ENCODE measurements at regions not wholly inside any gene's neighbourhood (a gene's known extent, or its start where the extent isn't known, plus 50 kb on each side); places are given as distances from the start of the nearest gene placed in this dataset.

DNA sequence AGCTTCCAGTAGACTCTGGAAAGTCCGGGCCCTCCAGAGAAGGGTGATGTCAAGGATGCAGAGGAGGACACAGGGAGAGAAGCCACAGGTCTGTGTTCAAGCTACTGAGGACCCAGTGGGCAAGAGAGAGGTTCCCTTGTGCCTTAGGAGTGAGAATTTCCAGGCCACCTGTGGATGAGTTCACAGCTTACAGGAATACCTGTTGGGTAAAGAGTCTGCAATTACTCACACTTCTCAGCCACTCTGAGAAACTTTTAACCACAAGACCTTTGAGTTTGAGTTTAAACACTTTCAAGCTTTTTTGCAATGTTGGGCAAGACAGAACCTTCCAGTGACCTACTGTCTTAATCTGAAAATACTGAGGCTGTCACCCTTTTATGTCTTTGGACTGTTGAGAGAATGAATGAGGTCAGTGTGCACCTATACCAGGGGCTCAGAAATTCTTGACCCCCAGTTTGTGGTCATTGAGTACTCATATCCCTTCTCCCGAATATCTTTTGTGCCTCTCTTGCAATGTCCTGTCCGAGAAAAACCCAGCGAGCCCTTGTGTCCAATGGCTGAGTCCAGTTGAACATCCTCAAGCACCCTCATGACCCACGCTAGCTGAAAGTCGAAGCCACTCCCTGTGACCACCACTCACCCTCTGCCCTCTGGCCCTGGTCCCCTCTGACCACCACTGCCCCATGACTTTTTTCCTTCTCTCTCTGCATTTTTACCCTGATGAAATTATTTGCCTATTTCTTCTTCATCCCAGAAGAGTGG lies 368.5 kb upstream of the ZNF507 start:
- H2BK120ac ChIP-seq (ENCODE audit: low read depth, low read length): no peak overlapping the region
- H2BK5ac ChIP-seq (ENCODE audit: low read length): no peak overlapping the region
- H2BK15ac ChIP-seq (ENCODE audit: low read length): no peak overlapping the region
- H3K36me3 ChIP-seq (replicated peaks in 1 of 2; ENCODE audit: control insufficient read depth in 2 of 2, insufficient read depth in 2 of 2, low read length in 2 of 2): no peaks in the 10 kb centered on the region
- H4K8ac ChIP-seq (ENCODE audit: low read depth, low read length): no peak overlapping the region
- no peak overlapping the region for H3K23ac ChIP-seq (ENCODE audit: low read depth, low read length, poor library complexity)
- H3K4me3 ChIP-seq (ENCODE audit: low read length in 2 of 2): peak overlapping the region in 1 of 2 donors; percentile 7
- H3K27ac ChIP-seq (replicated peaks; ENCODE audit: low read length): no peak overlapping the region
- H3K9me3 ChIP-seq (replicated peaks in 1 of 2; ENCODE audit: control insufficient read depth in 2 of 2, insufficient read depth in 1 of 2, low read depth in 1 of 2, low read length in 2 of 2): peaks cover 0 to 2% of the 10 kb centered on the region in 2 donors
- no peak overlapping the region for H2BK12ac ChIP-seq (ENCODE audit: low read length)
- H2AK5ac ChIP-seq (ENCODE audit: low read depth, low read length): no peak overlapping the region
- no peak overlapping the region for H2AFZ ChIP-seq (ENCODE audit: low read length)
- no peaks in the 10 kb centered on the region for H3K4me1 ChIP-seq (ENCODE audit: control insufficient read depth in 2 of 2, insufficient read depth in 1 of 2, low read depth in 1 of 2, low read length in 2 of 2)
- no peaks in the 10 kb centered on the region for H3K27me3 ChIP-seq (ENCODE audit: control insufficient read depth in 3 of 3, insufficient read depth in 3 of 3, low read depth in 1 of 3, low read length in 3 of 3)
- no peak overlapping the region for H4K91ac ChIP-seq (ENCODE audit: low read depth, low read length, poor library complexity)
- DNase-seq (ENCODE audit: low spot score): no peak
- H3K4me2 ChIP-seq (ENCODE audit: insufficient read depth, low read length, poor library complexity, severe bottlenecking): no peak overlapping the region
- H3K9ac ChIP-seq (ENCODE audit: low read depth, low read length, poor library complexity): no peak overlapping the region
- no peak overlapping the region for H3K4ac ChIP-seq (ENCODE audit: low read length)
- no peak overlapping the region for H3K14ac ChIP-seq (ENCODE audit: low read length)
- no peaks in the 10 kb centered on the region for H3K79me1 ChIP-seq (ENCODE audit: low read depth, low read length)
- H3K18ac ChIP-seq (ENCODE audit: low read length): no peak overlapping the region
- WGBS, 2 donors (ENCODE audit: extremely low coverage in 2 of 2, insufficient read length in 2 of 2, insufficient replicate concordance in 1 of 2): no CpG with 5 or more reads among the region's 6 CpGs

GRCh38 chr19:31979362-31979761 lies 366.0 kb upstream of the ZNF507 start:
- Histone ChIP-seq H3K9ac (ENCODE audit: low read depth, low read length, poor library complexity) (no peak overlapping the region), H2AFZ (ENCODE audit: low read length) (no peak overlapping the region), H3K4ac (ENCODE audit: low read length) (no peak overlapping the region), H4K8ac (ENCODE audit: low read depth, low read length) (no peak overlapping the region), H3K27ac (replicated peaks; ENCODE audit: low read length) (no peak overlapping the region), H3K23ac (ENCODE audit: low read depth, low read length, poor library complexity) (no peak overlapping the region), H3K4me2 (ENCODE audit: insufficient read depth, low read length, poor library complexity, severe bottlenecking) (no peak overlapping the region), H2BK5ac (ENCODE audit: low read length) (no peak overlapping the region), H3K4me3 (ENCODE audit: low read length in 2 of 2) (no peak overlapping the region), H3K4me1 (ENCODE audit: control insufficient read depth in 2 of 2, insufficient read depth in 1 of 2, low read depth in 1 of 2, low read length in 2 of 2) (no peaks in the 10 kb centered on the region), H4K91ac (ENCODE audit: low read depth, low read length, poor library complexity) (no peak overlapping the region), H2BK12ac (ENCODE audit: low read length) (no peak overlapping the region), H3K9me3 (replicated peaks in 1 of 2; ENCODE audit: control insufficient read depth in 2 of 2, insufficient read depth in 1 of 2, low read depth in 1 of 2, low read length in 2 of 2) (no peaks in the 10 kb centered on the region), H2BK15ac (ENCODE audit: low read length) (no peak overlapping the region), H3K36me3 (replicated peaks in 1 of 2; ENCODE audit: control insufficient read depth in 2 of 2, insufficient read depth in 2 of 2, low read length in 2 of 2) (no peaks in the 10 kb centered on the region), H3K79me1 (ENCODE audit: low read depth, low read length) (no peaks in the 10 kb centered on the region), H2BK120ac (ENCODE audit: low read depth, low read length) (no peak overlapping the region), H3K14ac (ENCODE audit: low read length) (no peak overlapping the region), H3K18ac (ENCODE audit: low read length) (no peak overlapping the region), H2AK5ac (ENCODE audit: low read depth, low read length) (no peak overlapping the region), H3K27me3 (ENCODE audit: control insufficient read depth in 3 of 3, insufficient read depth in 3 of 3, low read depth in 1 of 3, low read length in 3 of 3) (no peaks in the 10 kb centered on the region)
- no CpG with 5 or more reads among the region's 5 CpGs for WGBS, 2 donors (ENCODE audit: extremely low coverage in 2 of 2, insufficient read length in 2 of 2, insufficient replicate concordance in 1 of 2)
- no peak for DNase-seq (ENCODE audit: low spot score)

DNA sequence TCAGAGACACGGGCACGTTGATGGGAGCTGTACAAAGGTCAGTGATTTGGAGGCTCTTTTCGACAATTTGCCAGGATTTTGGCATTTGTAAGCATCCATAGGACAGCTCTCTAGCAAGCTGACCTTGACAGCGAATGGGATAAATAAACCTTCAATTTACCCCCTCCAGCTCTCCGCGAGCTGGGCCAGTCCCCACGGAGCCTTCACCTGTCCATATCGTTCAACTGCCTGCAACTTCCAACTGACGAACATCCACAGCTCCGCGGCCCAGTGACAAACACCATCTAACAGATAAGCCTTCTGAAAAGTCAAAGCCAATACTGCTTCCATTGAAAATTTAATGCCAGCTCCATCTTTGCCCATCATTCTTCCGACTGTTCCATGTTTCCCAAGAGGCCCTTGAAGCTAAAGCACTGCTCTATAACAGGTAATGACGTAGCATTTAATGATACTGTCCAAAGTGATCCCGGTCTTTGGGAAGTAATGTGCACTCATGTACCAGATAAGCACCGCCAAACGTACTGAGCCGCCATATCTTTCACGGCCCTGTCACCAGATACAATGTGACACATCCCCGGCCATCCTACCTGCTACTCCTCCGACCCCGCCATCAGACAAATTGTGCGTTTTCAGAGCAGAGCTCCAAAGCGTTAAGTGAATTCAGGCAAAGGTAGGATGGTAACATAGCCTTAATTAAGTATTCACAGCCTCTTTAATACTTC lies 365.3 kb upstream of the ZNF507 start:
- Histone ChIP-seq H4K91ac (ENCODE audit: low read depth, low read length, poor library complexity) (no peak overlapping the region), H3K9me3 (replicated peaks in 1 of 2; ENCODE audit: control insufficient read depth in 2 of 2, insufficient read depth in 1 of 2, low read depth in 1 of 2, low read length in 2 of 2) (no peaks in the 10 kb centered on the region), H3K4me2 (ENCODE audit: insufficient read depth, low read length, poor library complexity, severe bottlenecking) (no peak overlapping the region), H4K8ac (ENCODE audit: low read depth, low read length) (no peak overlapping the region), H2AFZ (ENCODE audit: low read length) (no peak overlapping the region), H2BK12ac (ENCODE audit: low read length) (no peak overlapping the region), H3K79me1 (ENCODE audit: low read depth, low read length) (no peaks in the 10 kb centered on the region), H3K4me3 (ENCODE audit: low read length in 2 of 2) (no peak overlapping the region), H3K18ac (ENCODE audit: low read length) (no peak overlapping the region), H3K23ac (ENCODE audit: low read depth, low read length, poor library complexity) (no peak overlapping the region), H3K4ac (ENCODE audit: low read length) (no peak overlapping the region), H3K9ac (ENCODE audit: low read depth, low read length, poor library complexity) (no peak overlapping the region), H3K27ac (replicated peaks; ENCODE audit: low read length) (no peak overlapping the region), H3K4me1 (ENCODE audit: control insufficient read depth in 2 of 2, insufficient read depth in 1 of 2, low read depth in 1 of 2, low read length in 2 of 2) (no peaks in the 10 kb centered on the region), H2BK120ac (ENCODE audit: low read depth, low read length) (no peak overlapping the region), H3K27me3 (ENCODE audit: control insufficient read depth in 3 of 3, insufficient read depth in 3 of 3, low read depth in 1 of 3, low read length in 3 of 3) (no peaks in the 10 kb centered on the region), H2AK5ac (ENCODE audit: low read depth, low read length) (no peak overlapping the region), H2BK5ac (ENCODE audit: low read length) (no peak overlapping the region), H3K36me3 (replicated peaks in 1 of 2; ENCODE audit: control insufficient read depth in 2 of 2, insufficient read depth in 2 of 2, low read length in 2 of 2) (no peaks in the 10 kb centered on the region), H3K14ac (ENCODE audit: low read length) (no peak overlapping the region), H2BK15ac (ENCODE audit: low read length) (no peak overlapping the region)
- WGBS, 2 donors (ENCODE audit: extremely low coverage in 2 of 2, insufficient read length in 2 of 2, insufficient replicate concordance in 1 of 2): no CpG with 5 or more reads among the region's 23 CpGs
- DNase-seq (ENCODE audit: low spot score): no peak

GRCh38 chr19:31980796-31981195 lies 364.6 kb upstream of the ZNF507 start:
- Histone ChIP-seq H3K18ac (ENCODE audit: low read length) (no peak overlapping the region), H3K9ac (ENCODE audit: low read depth, low read length, poor library complexity) (no peak overlapping the region), H3K4me3 (ENCODE audit: low read length in 2 of 2) (no peak overlapping the region), H3K36me3 (replicated peaks in 1 of 2; ENCODE audit: control insufficient read depth in 2 of 2, insufficient read depth in 2 of 2, low read length in 2 of 2) (no peaks in the 10 kb centered on the region), H3K79me1 (ENCODE audit: low read depth, low read length) (no peaks in the 10 kb centered on the region), H3K4me2 (ENCODE audit: insufficient read depth, low read length, poor library complexity, severe bottlenecking) (no peak overlapping the region), H2BK120ac (ENCODE audit: low read depth, low read length) (no peak overlapping the region), H2BK5ac (ENCODE audit: low read length) (no peak overlapping the region), H3K23ac (ENCODE audit: low read depth, low read length, poor library complexity) (no peak overlapping the region), H3K9me3 (replicated peaks in 1 of 2; ENCODE audit: control insufficient read depth in 2 of 2, insufficient read depth in 1 of 2, low read depth in 1 of 2, low read length in 2 of 2) (peaks cover 0 to 4% of the 10 kb centered on the region in 2 donors), H3K27me3 (ENCODE audit: control insufficient read depth in 3 of 3, insufficient read depth in 3 of 3, low read depth in 1 of 3, low read length in 3 of 3) (no peaks in the 10 kb centered on the region), H2AFZ (ENCODE audit: low read length) (no peak overlapping the region), H2BK15ac (ENCODE audit: low read length) (no peak overlapping the region), H2BK12ac (ENCODE audit: low read length) (no peak overlapping the region), H2AK5ac (ENCODE audit: low read depth, low read length) (no peak overlapping the region), H3K27ac (replicated peaks; ENCODE audit: low read length) (no peak overlapping the region), H4K8ac (ENCODE audit: low read depth, low read length) (no peak overlapping the region), H3K4me1 (ENCODE audit: control insufficient read depth in 2 of 2, insufficient read depth in 1 of 2, low read depth in 1 of 2, low read length in 2 of 2) (no peaks in the 10 kb centered on the region), H4K91ac (ENCODE audit: low read depth, low read length, poor library complexity) (no peak overlapping the region), H3K4ac (ENCODE audit: low read length) (no peak overlapping the region), H3K14ac (ENCODE audit: low read length) (no peak overlapping the region)
- no CpG with 5 or more reads among the region's 5 CpGs for WGBS, 2 donors (ENCODE audit: extremely low coverage in 2 of 2, insufficient read length in 2 of 2, insufficient replicate concordance in 1 of 2)
- no peak for DNase-seq (ENCODE audit: low spot score)

Measured in neuronal stem cell (in vitro differentiated cells).